OCI-LY7 (cell line): ENCODE measurements at regions not wholly inside any gene's neighbourhood (a gene's known extent, or its start where the extent isn't known, plus 50 kb on each side); places are given as distances from the start of the nearest gene placed in this dataset.

Source experiments
- BruUV-seq: library from RNA; stranded (reverse); fragments of 400-500 nt; replicated peaks from 2 replicates; lab custom pipeline; 2021; lab: Mats Ljungman, UMichigan
- CTCF ChIA-PET: fragments of 300-600 bp; sonication (Branson Sonifier 250); formaldehyde crosslinking; loops from one replicate; lab custom pipeline; 2022; ENCODE audit warnings: antibody characterized with exemption; ENCODE audit not compliant: unreplicated experiment; lab: Charles Lee
- POLR2A ChIA-PET: fragments of 300-600 bp; sonication (Branson Sonifier 250); formaldehyde crosslinking; loops from one replicate; lab custom pipeline; 2022; ENCODE audit warnings: antibody characterized with exemption; lab: Charles Lee
- DNase-seq: peaks from one replicate; pipeline ENCODE4 v3.0.0-alpha.2; 2015; ENCODE audit warnings: low spot score
- H2AFZ ChIP-seq: fragments of 200-600 bp; sonication (generic), shearing (Covaris generic); 2 replicates; pipeline ENCODE4 v1.6.1; 2014; ENCODE audit warnings: mild to moderate bottlenecking, antibody characterized with exemption, low read length, moderate library complexity
- H3K27ac ChIP-seq: fragments of 200-600 bp; sonication (generic); 2 replicates; pipeline ENCODE4 v1.5.1; 2014; ENCODE audit warnings: mixed run types, low read depth, mild to moderate bottlenecking, moderate library complexity, low read length, inconsistent platforms; ENCODE audit not compliant: poor library complexity, severe bottlenecking
- H3K36me3 ChIP-seq: fragments of 200-600 bp; sonication (generic); 2 replicates; pipeline ENCODE4 v1.6.1; 2014; ENCODE audit warnings: mild to moderate bottlenecking, antibody characterized with exemption, low read length, moderate library complexity, mixed read lengths; ENCODE audit not compliant: insufficient read depth
- H3K4me1 ChIP-seq: fragments of 200-600 bp; sonication (generic); 2 replicates; pipeline ENCODE4 v1.5.1; 2014; ENCODE audit warnings: mild to moderate bottlenecking, low read length; ENCODE audit not compliant: insufficient read depth, poor library complexity, severe bottlenecking
- H3K4me2 ChIP-seq: fragments of 200-600 bp; sonication (generic); 2 replicates; pipeline ENCODE4 v1.6.1; 2014; ENCODE audit warnings: mild to moderate bottlenecking, low read length
- H3K4me3 ChIP-seq: fragments of 200-600 bp; sonication (generic); 2 replicates; pipeline ENCODE4 v1.5.1; 2014; ENCODE audit warnings: mild to moderate bottlenecking, low read depth, low read length; ENCODE audit not compliant: poor library complexity, severe bottlenecking
- H3K79me2 ChIP-seq: fragments of 200-600 bp; sonication (generic); 2 replicates; pipeline ENCODE4 v1.6.1; 2016; ENCODE audit warnings: low read depth, mild to moderate bottlenecking, low read length, moderate library complexity, mixed read lengths; ENCODE audit not compliant: insufficient read depth
- H3K9me2 ChIP-seq: fragments of 200-600 bp; sonication (generic); 2 replicates; pipeline ENCODE4 v1.6.1; 2016; ENCODE audit warnings: mild to moderate bottlenecking, low read length, mixed read lengths; ENCODE audit not compliant: insufficient read depth
- H3K9me3 ChIP-seq: fragments of 200-600 bp; sonication (generic); 2 replicates; pipeline ENCODE4 v1.6.1; 2014; ENCODE audit warnings: mild to moderate bottlenecking, mixed run types, low read length, mixed read lengths
- H4K20me1 ChIP-seq: fragments of 200-600 bp; sonication (generic); 2 replicates; pipeline ENCODE4 v1.6.1; 2014; ENCODE audit warnings: mild to moderate bottlenecking, antibody characterized with exemption, low read length, moderate library complexity, mixed read lengths; ENCODE audit not compliant: insufficient read depth
- CTCF ChIP-seq: fragments of 200-600 bp; sonication (generic); conservative IDR thresholded peaks from 2 replicates; pipeline ENCODE4 v1.5.1; 2014; ENCODE audit warnings: mild to moderate bottlenecking, antibody characterized with exemption, low read length, moderate library complexity, mixed read lengths
- EZH2phosphoT487 ChIP-seq: fragments of 200-600 bp; sonication (generic); IDR thresholded peaks from 2 replicates; pipeline ENCODE4 v1.6.1; 2018; ENCODE audit warnings: low read depth, borderline replicate concordance, mild to moderate bottlenecking, mixed run types, antibody characterized with exemption, low read length, moderate library complexity, mixed read lengths
- intact Hi-C: fragments of 100-400 bp; cut with micrococcal nuclease; formaldehyde crosslinking; loops from one replicate; pipeline ENCODE4 v1.10.0; 2022; ENCODE audit not compliant: unreplicated experiment

DNA sequence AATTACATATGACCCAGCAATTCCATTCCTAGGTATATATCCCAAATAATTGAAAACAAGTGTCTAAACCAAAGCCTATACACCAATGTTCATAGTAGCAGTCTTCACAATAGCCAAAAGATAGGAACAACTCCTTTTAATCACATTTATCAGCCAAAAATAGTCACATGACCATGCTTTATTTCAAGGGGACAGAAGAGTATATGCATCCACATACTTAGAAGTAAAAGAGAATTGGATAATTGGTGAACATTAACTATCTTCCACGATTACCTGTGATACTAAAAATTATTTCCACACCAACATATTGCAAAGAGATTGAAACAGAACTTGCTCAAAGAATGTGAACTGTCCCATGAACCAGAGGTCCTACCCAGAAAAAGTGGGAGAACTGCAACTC is 51.8 kb upstream of the FOXE1 start:
- intact Hi-C loops: no loop called here
- ChIA-PET CTCF (no interaction called here), POLR2A (no interaction called here)

DNA sequence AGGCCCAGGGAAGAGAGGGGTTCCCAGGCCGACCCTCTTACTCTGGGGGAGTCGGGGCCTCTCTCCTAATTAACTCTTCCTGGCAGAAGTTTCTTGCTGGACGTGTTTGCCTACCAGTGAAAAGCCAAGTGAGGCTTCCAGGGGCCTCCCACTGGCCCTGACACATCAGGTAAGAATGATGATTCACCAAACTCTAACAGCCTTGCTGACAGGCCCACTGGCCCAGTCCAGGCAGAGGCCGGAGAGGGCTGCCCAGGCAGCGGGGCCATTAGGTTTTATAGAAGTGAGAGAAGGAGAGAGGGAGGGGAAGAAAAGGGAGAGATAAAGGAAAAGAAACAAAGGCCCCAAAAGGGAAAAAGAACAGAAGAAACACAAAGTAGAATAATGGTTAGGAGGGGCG is 50.8 kb upstream of the FOXE1 start:
- TF ChIP-seq EZH2phosphoT487: no peak
- no peak for TF ChIP-seq CTCF
- CTCF ChIA-PET: no interaction called here
- Histone ChIP-seq H3K4me2 (no peak overlapping the region), H3K4me3 (no peak overlapping the region), H3K9me2 (no peaks in the 10 kb centered on the region), H3K79me2 (no peaks in the 10 kb centered on the region), H2AFZ (no peak overlapping the region), H3K36me3 (no peaks in the 10 kb centered on the region), H3K4me1 (peaks cover 6% of the 10 kb centered on the region), H3K27ac (no peak overlapping the region), H4K20me1 (no peaks in the 10 kb centered on the region), H3K9me3 (no peaks in the 10 kb centered on the region)
- POLR2A ChIA-PET: no interaction called here
- no peak for DNase-seq
- BruUV-seq: no TSS peak
- intact Hi-C loops: no loop called here

More for the DNA sequence above, 51.8 kb upstream of the FOXE1 start:
- no peaks in the 10 kb centered on the region for H3K79me2 ChIP-seq
- DNase-seq: no peak
- no peak overlapping the region for H3K4me3 ChIP-seq
- H3K27ac ChIP-seq: no peak overlapping the region
- no peaks in the 10 kb centered on the region for H3K9me2 ChIP-seq
- no peak overlapping the region for H2AFZ ChIP-seq
- BruUV-seq: no TSS peak
- no peak overlapping the region for H3K4me2 ChIP-seq
- no peaks in the 10 kb centered on the region for H3K9me3 ChIP-seq
- no peaks in the 10 kb centered on the region for H3K36me3 ChIP-seq
- H3K4me1 ChIP-seq: peaks cover 6% of the 10 kb centered on the region
- TF ChIP-seq CTCF: no peak
- no peak for TF ChIP-seq EZH2phosphoT487
- no peaks in the 10 kb centered on the region for H4K20me1 ChIP-seq

DNA sequence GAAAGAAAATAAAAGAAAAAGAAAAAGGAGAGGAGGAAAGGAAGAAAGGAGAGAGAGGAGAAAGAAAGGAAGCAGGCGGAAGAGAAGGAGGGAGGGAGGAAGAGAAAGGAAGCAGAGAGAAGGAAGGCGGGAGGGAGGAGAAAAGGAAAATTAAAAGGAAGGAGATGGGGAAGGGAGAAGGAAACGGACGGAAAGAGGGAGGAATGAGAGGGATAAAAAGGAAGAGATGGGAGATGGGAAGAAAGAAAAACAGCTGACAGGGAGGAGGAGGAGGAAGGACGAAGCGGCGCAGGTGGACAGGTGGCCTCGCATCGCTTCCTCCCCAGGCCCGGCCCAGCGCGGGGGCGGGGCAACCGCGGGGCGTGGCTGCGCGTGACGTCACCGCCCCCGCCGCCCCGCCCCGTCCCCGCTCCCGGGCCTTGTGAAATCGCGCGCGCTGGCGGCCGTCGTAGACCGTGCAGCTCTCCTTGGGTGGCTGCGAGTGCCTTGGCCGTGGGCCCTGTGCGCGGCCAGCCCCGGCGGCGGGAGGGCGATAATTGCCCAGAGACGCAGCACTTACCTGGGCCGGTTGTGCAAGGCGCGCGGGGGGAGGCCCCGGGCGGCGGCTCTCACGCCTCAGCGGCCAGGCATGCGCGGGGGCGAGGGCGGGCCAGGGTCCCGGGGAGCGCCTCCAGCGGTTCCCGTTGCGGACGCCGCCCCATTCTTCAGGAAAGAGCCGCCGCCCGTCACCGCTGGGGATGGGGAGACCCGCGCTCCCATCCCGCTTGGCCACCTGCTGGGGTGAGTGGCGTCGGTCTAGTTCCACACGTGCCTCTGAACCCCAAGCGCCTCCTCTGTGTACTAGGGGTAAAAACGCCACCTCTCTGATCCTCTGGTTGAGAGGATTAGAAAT is 49.6 kb upstream of the FOXE1 start:
- Histone ChIP-seq H4K20me1 (no peaks in the 10 kb centered on the region), H3K4me3 (peak overlapping the region; percentile 68), H3K27ac (no peak overlapping the region), H2AFZ (peak overlapping the region; percentile 95), H3K9me3 (no peaks in the 10 kb centered on the region), H3K4me1 (peaks cover 6% of the 10 kb centered on the region), H3K4me2 (peak overlapping the region; percentile 74), H3K79me2 (no peaks in the 10 kb centered on the region), H3K9me2 (no peaks in the 10 kb centered on the region), H3K36me3 (no peaks in the 10 kb centered on the region)
- ChIA-PET CTCF (interaction anchor here (0.6 to 1.0 kb wide), 2 partner anchors 9 to 391 kb away, joined by 3 read pairs; no protein-coding TSS in a partner anchor), POLR2A (interaction anchor here (0.8 kb wide), 1 partner anchor 164 kb away, joined by 3 read pairs; no protein-coding TSS in a partner anchor)
- intact Hi-C loops: no loop called here
- peak; percentile 34; the same call in 1 of the 2 replicates for TF ChIP-seq CTCF
- TF ChIP-seq EZH2phosphoT487: no peak
- DNase-seq: peak; percentile 77
- BruUV-seq: no TSS peak
